ENCODE measurements at regions not wholly inside any gene's neighbourhood (a gene's known extent, or its start where the extent isn't known, plus 50 kb on each side); places are given as distances from the start of the nearest gene placed in this dataset.

- TF ChIP-seq CTCF (IDR thresholded peaks at IDR 0.05; ENCODE audit: low read length) (no peak), EZH2phosphoT487 (IDR thresholded peaks at IDR 0.05; ENCODE audit: low read length) (no peak)
Observed at GRCh38 chr22:48178536-48178935, 1416.1 kb downstream of the TBC1D22A start.

Data from MM.1S (cell line).